ENCODE measurements at regions not wholly inside any gene's neighbourhood (a gene's known extent, or its start where the extent isn't known, plus 50 kb on each side); places are given as distances from the start of the nearest gene placed in this dataset.
A peak's percentile ranks its signal among the peaks of the same experiment; 100 is the strongest.
"Not testable (repeated sequence)": the region's sequence is repeated elsewhere in the genome, so short reads cannot be mapped to it uniquely, and the experiment has no call there.

GRCh38 chr6:141977782-141978181 is 154.9 kb upstream of the GJE1 start:
- H3K4me3 ChIP-seq (ENCODE audit: low read depth, low read length): no peak overlapping the region
- no peak for DNase-seq (ENCODE audit: low read depth)
- TF ChIP-seq, protein P1, sequence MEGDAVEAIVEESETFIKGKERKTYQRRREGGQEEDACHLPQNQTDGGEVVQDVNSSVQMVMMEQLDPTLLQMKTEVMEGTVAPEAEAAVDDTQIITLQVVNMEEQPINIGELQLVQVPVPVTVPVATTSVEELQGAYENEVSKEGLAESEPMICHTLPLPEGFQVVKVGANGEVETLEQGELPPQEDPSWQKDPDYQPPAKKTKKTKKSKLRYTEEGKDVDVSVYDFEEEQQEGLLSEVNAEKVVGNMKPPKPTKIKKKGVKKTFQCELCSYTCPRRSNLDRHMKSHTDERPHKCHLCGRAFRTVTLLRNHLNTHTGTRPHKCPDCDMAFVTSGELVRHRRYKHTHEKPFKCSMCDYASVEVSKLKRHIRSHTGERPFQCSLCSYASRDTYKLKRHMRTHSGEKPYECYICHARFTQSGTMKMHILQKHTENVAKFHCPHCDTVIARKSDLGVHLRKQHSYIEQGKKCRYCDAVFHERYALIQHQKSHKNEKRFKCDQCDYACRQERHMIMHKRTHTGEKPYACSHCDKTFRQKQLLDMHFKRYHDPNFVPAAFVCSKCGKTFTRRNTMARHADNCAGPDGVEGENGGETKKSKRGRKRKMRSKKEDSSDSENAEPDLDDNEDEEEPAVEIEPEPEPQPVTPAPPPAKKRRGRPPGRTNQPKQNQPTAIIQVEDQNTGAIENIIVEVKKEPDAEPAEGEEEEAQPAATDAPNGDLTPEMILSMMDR (IDR thresholded peaks at IDR 0.05; ENCODE audit: insufficient read depth, low read length): no peak

GRCh38 chr6:141976994-141977393 is 155.7 kb upstream of the GJE1 start:
- TF ChIP-seq, protein P1 (IDR thresholded peaks at IDR 0.05; ENCODE audit: insufficient read depth, low read length): no peak
- no peak for DNase-seq (ENCODE audit: low read depth)

DNA sequence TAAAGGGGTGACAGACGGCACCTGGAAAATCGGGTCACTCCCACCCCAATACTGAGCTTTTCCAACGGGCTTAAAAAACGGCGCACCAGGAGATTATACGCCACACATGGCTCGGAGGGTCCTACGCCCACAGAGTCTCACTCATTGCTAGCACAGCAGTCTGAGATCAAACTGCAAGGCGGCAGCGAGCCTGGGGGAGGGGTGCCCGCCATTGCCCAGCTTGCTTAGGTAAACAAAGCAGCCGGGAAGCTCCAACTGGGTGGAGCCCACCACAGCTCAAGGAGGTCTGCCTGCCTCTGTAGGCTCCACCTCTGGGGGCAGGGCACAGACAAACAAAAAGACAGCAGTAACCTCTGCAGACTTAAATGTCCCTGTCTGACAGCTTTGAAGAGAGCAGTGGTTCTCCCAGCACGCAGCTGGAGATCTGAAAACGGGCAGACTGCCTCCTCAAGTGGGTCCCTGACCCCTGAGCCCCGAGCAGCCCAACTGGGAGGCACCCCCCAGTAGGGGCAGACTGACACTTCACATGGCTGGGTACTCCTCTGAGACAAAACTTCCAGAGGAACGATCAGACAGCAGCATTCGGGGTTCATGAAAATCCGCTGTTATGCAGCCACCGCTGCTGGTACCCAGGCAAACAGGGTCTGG is 162.8 kb upstream of the GJE1 start:
- not testable (repeated sequence) for H3K4me3 ChIP-seq (ENCODE audit: low read depth, low read length)

More at GRCh38 chr6:141976994-141977393, 155.7 kb upstream of the GJE1 start:
- H3K4me3 ChIP-seq (ENCODE audit: low read depth, low read length): no peak overlapping the region

DNA sequence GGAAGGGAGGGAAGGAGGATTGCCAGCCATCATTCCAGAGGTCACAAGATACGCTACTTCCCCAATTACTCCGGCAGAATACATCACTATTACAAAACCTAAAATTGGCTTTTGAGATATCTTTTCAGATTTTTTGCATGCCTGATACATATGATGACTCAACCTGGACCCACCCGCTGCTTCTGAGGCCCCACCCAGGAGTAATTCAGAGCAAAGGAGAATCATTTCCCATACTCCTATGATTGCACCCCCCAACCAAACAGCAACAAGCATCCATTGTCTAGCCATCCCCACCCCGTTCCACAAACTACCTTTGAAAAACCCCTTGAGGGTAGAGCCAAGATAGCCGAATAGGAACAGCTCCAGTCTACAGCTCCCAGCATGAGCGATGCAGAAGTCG is 163.5 kb upstream of the GJE1 start:
- TF ChIP-seq, protein P1 (IDR thresholded peaks at IDR 0.05; ENCODE audit: insufficient read depth, low read length): no peak
- DNase-seq (ENCODE audit: low read depth): peak; percentile 59
- H3K4me3 ChIP-seq (ENCODE audit: low read depth, low read length): no peak overlapping the region

More for the DNA sequence above, 162.8 kb upstream of the GJE1 start:
- not testable (repeated sequence) for DNase-seq (ENCODE audit: low read depth)

DNA sequence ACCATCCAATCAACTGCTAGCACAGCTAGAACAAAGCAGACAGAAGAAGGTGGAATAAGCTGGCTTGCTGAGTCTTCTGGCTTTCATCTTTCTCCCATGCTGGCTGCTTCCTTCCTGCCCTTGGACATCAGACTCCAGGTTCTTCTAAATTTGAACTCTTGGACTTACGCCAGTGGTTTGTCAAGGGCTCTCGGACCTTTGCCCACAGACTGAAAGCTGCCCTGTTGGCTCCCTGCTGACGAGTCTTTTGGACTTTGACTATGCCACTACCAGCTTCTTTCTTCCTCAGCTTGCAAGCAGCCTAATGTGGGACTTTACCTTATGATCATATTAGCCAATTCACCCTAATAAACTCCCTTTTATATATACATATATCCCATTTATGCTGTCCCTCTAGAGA is 164.1 kb upstream of the GJE1 start:
- H3K4me3 ChIP-seq (ENCODE audit: low read depth, low read length): no peak overlapping the region
- no peak for DNase-seq (ENCODE audit: low read depth)

DNA sequence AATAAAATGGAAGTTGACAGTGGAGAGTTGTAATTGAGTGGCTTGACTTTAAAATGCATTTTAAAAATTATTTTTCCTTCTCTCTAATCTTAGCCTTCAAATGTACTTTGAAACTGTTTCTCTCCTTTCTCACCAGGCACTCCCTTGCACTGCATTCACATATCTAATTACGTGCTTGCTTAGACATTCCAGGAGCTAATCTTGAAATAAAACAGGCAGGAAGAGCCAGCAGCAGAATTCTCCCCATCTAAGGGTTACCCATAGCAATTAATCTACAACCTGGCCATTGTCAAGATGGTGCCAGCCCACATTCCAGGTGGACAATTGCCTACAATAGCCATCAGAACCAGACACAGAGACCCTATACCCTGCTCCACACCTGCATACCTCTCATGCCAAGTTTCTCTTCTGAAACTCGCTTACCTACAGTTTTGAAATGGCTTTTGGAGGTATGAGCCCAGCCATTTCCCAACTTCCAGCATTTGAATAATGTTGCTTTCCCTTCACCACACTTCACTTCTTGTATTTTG is 167.6 kb upstream of the GJE1 start:
- TF ChIP-seq, protein P1 (IDR thresholded peaks at IDR 0.05; ENCODE audit: insufficient read depth, low read length): no peak
- DNase-seq (ENCODE audit: low read depth): no peak
- H3K4me3 ChIP-seq (ENCODE audit: low read depth, low read length): no peak overlapping the region

More for the DNA sequence above, 164.1 kb upstream of the GJE1 start:
- TF ChIP-seq, protein P1 (IDR thresholded peaks at IDR 0.05; ENCODE audit: insufficient read depth, low read length): no peak

DNA sequence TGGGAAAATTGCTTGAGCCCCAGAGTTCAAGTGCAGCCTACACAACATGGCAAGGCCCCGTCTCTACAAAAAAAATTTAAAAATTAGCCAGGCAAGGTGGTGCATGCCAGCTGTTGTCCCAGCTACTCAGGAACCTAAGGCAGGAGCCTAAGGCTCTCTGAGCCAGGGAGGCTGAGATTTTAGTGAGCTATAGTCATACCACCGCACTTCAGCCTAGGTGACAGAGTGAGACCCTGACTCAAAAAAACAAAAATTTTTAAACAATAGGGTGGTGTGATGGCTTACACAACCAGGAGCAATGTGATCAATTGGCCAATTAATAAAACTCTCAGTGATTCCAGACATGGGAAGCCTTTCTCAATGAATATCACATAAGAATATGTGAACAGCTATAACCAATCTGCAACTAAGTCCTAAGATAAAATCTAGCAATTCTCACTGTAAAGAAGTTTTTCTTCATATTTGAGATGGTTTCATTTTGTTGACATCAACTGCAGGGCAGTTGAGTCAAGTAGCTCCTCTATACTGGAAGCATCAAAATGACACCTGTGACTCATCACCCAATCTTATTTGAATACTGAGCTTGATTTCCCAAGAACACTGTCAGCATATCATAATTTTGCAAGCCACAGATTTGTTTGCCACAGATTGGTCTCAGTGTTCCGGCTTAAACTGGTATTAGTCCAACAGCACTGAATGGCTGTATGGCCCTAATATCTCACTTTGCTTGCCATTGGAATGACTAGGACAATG is 169.0 kb upstream of the GJE1 start:
- DNase-seq (ENCODE audit: low read depth): no peak
- TF ChIP-seq, protein P1 (IDR thresholded peaks at IDR 0.05; ENCODE audit: insufficient read depth, low read length): no peak
- no peak overlapping the region for H3K4me3 ChIP-seq (ENCODE audit: low read depth, low read length)
